ENCODE measurements at regions not wholly inside any gene's neighbourhood (a gene's known extent, or its start where the extent isn't known, plus 50 kb on each side); places are given as distances from the start of the nearest gene placed in this dataset.

GRCh38 chr4:177047070-177047850 lies 254.5 kb upstream of the VEGFC start (continued):
- TF ChIP-seq CTCF (CRISPR knock-in tag; IDR thresholded peaks at IDR 0.05) (peak; percentile 74), RAD21 (CRISPR knock-in tag; IDR thresholded peaks at IDR 0.05) (peak; percentile 22; the same call in 1 of the 2 replicates), IKZF5 (CRISPR knock-in tag; IDR thresholded peaks at IDR 0.05) (no peak)

- BruUV-seq (replicated peaks) = no TSS peak
- Histone ChIP-seq H3K27ac (ENCODE audit: extremely low read length, insufficient read depth, low read length) (no peak overlapping the region), H3K4me2 (ENCODE audit: low read depth, low read length) (no peak overlapping the region), H3K27me3 (ENCODE audit: control insufficient read depth in 1 of 2, insufficient read depth in 2 of 2, low read length in 2 of 2) (no peaks in the 10 kb centered on the region), H3K9ac (ENCODE audit: insufficient read depth, low read depth, low read length) (no peak overlapping the region), H3K4me3 (replicated peaks in 1 of 3; ENCODE audit: insufficient read depth in 1 of 3, low read depth in 2 of 3, low read length in 3 of 3) (no peak overlapping the region), H3K79me2 (ENCODE audit: insufficient read depth, low read length) (no peaks in the 10 kb centered on the region), H2AFZ (ENCODE audit: low read length) (no peak overlapping the region), H3K36me3 (replicated peaks in 1 of 2; ENCODE audit: control insufficient read depth in 1 of 2, insufficient read depth in 2 of 2, low read length in 2 of 2) (no peaks in the 10 kb centered on the region), H3K4me1 (ENCODE audit: insufficient read depth, low read length) (no peaks in the 10 kb centered on the region), H4K20me1 (ENCODE audit: insufficient read depth, low read length) (no peaks in the 10 kb centered on the region), H3K9me3 (ENCODE audit: low read length) (no peaks in the 10 kb centered on the region)
- POLR2A ChIA-PET = no interaction called here
- DNase-seq (ENCODE audit: low spot score) (no peak), FAIRE-seq (no peak), ATAC-seq (no peak)
- in situ Hi-C loops (cut with HindIII; ENCODE audit: extremely low pct_ligation_motif_present, low pct_unique_long_range_greater_than_20kb) = loop anchor here (10.0 kb wide), 1 partner anchor 663 kb away; no protein-coding TSS in a partner anchor
- WGBS (ENCODE audit: low lambda C conversion rate) = 0% methylated on average over 1 of the region's 1 CpG
- CTCF ChIA-PET (ENCODE audit: low intra/inter-chr PET ratio, low total read pairs) = interaction anchor here (1.5 kb wide), 1 partner anchor 670 kb away, joined by 9 read pairs; no protein-coding TSS in a partner anchor
- intact Hi-C loops (cut with micrococcal nuclease; ENCODE audit: unreplicated experiment) = loop anchor here (1.0 to 10.0 kb wide), 3 partner anchors 84 to 1013 kb away; no protein-coding TSS in a partner anchor
- no peak for TF ChIP-seq RBFOX2 (IDR thresholded peaks at IDR 0.05; ENCODE audit: low read depth, low read length)
- TF ChIP-seq KMT2B (CRISPR knock-in tag; IDR thresholded peaks at IDR 0.05) = no peak
- TF ChIP-seq ZNF639 (CRISPR knock-in tag; conservative IDR thresholded peaks at IDR 0.05) = no peak
- TF ChIP-seq KDM1A (CRISPR knock-in tag; IDR thresholded peaks at IDR 0.05) = no peak
- TF ChIP-seq TRAFD1 (CRISPR knock-in tag; IDR thresholded peaks at IDR 0.05; ENCODE audit: borderline replicate concordance) = no peak
- no peak for TF ChIP-seq TBX2 (CRISPR knock-in tag; IDR thresholded peaks at IDR 0.05; ENCODE audit: borderline replicate concordance)
- no peak for TF ChIP-seq ZNF564 (CRISPR knock-in tag; IDR thresholded peaks at IDR 0.05)
- TF ChIP-seq PAWR (CRISPR knock-in tag; IDR thresholded peaks at IDR 0.05; ENCODE audit: borderline replicate concordance) = no peak
- TF ChIP-seq HMGXB3 (CRISPR knock-in tag; IDR thresholded peaks at IDR 0.05; ENCODE audit: borderline replicate concordance) = no peak
Observed at GRCh38 chr4:177047851-177048174, 255.1 kb upstream of the VEGFC start.
